GM06990 (cell line): ENCODE measurements at regions not wholly inside any gene's neighbourhood (a gene's known extent, or its start where the extent isn't known, plus 50 kb on each side); places are given as distances from the start of the nearest gene placed in this dataset.

Experiments
- DNase-seq: peaks from one replicate; pipeline ENCODE4 v3.0.0-alpha.2; 2011; ENCODE audit not compliant: insufficient read length; ENCODE audit errors: extremely low read depth
- H3K27me3 ChIP-seq: replicated peaks from 2 replicates; pipeline ENCODE4 v1.6.0; 2011; ENCODE audit warnings: low read length; ENCODE audit not compliant: control insufficient read depth, insufficient read depth
- H3K36me3 ChIP-seq: 2 replicates; pipeline ENCODE4 v1.5.1; 2011; ENCODE audit warnings: low read length; ENCODE audit not compliant: control insufficient read depth, insufficient read depth
- H3K4me3 ChIP-seq: replicated peaks from 2 replicates; pipeline ENCODE4 v1.5.1; 2011; ENCODE audit warnings: low read depth, mild to moderate bottlenecking, control low read depth, low read length
- CTCF ChIP-seq: IDR thresholded peaks from 2 replicates; pipeline ENCODE4 v1.5.1; 2011; ENCODE audit warnings: low read length, control low read depth, mild to moderate bottlenecking, inconsistent platforms; ENCODE audit not compliant: insufficient read depth, poor library complexity, severe bottlenecking

DNA sequence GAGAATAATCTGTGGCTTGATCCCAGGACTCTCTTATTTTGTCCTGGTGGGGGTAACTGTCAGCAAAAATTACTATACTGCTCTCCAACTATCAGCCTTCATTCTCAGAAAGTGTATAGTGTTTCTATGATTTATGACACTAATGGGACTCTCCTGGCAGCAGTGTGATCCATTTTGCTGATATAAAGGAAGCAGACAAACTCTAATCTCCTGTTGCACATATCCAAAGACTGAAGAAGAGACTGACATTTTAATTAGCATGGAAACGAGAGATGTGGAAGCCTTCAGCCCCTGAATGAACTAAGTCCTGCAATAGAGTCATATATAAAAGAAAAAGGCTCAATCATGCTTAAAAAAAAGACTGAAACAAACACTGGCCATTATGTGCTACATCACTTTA is 127.8 kb upstream of the SSTR1 start:
- H3K4me3 ChIP-seq: no peak overlapping the region
- DNase-seq: no peak
- H3K36me3 ChIP-seq: no peaks in the 10 kb centered on the region
- no peaks in the 10 kb centered on the region for H3K27me3 ChIP-seq
- TF ChIP-seq CTCF: no peak

DNA sequence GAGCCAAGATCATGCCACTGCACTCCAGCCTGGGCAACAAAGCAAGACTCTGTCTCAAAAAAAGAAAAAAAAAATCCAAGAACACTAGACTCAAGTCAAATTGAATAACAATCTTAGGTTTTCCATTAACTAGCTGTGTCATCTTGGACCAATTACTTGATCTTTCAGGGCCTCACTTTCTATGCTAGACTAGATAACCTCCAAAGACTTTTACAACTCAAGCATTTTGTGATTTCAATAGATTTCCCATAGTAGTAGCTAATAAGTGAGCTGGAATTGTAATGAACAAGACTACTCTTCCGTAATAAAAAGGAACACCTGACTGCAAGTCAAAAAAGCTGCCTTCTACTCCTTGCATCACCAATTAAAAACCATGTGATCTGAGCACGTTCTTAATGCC is 127.0 kb upstream of the SSTR1 start:
- H3K4me3 ChIP-seq: no peak overlapping the region
- TF ChIP-seq CTCF: no peak
- DNase-seq: no peak
- no peaks in the 10 kb centered on the region for H3K36me3 ChIP-seq
- no peaks in the 10 kb centered on the region for H3K27me3 ChIP-seq

GRCh38 chr14:38083039-38083438 is 124.7 kb upstream of the SSTR1 start:
- Histone ChIP-seq H3K4me3 (no peak overlapping the region), H3K27me3 (no peaks in the 10 kb centered on the region), H3K36me3 (no peaks in the 10 kb centered on the region)
- no peak for TF ChIP-seq CTCF
- DNase-seq: no peak

- no peak overlapping the region for H3K4me3 ChIP-seq
- no peak for DNase-seq
- H3K27me3 ChIP-seq: no peaks in the 10 kb centered on the region
- TF ChIP-seq CTCF: no peak
- no peaks in the 10 kb centered on the region for H3K36me3 ChIP-seq
Measured at GRCh38 chr14:38089123-38089522, 118.6 kb upstream of the SSTR1 start.

GRCh38 chr14:38090506-38090905 is 117.2 kb upstream of the SSTR1 start:
- DNase-seq: no peak
- Histone ChIP-seq H3K27me3 (no peaks in the 10 kb centered on the region), H3K4me3 (no peak overlapping the region), H3K36me3 (no peaks in the 10 kb centered on the region)
- no peak for TF ChIP-seq CTCF

- H3K27me3 ChIP-seq: no peaks in the 10 kb centered on the region
Measured at GRCh38 chr14:38098074-38098836, 109.4 kb upstream of the SSTR1 start.

More at GRCh38 chr14:38098074-38098836, 109.4 kb upstream of the SSTR1 start:
- Histone ChIP-seq H3K4me3 (no peak overlapping the region), H3K36me3 (no peaks in the 10 kb centered on the region)
- no peak for TF ChIP-seq CTCF
- DNase-seq: no peak
